Small intestine (tissue), 7 donors: ENCODE measurements at regions not wholly inside any gene's neighbourhood (a gene's known extent, or its start where the extent isn't known, plus 50 kb on each side); places are given as distances from the start of the nearest gene placed in this dataset.

Source experiments
- DNase-seq, 2 donors: peaks; one replicate each; pipeline versions ENCODE4 v3.0.0 to v3.0.0-alpha.2; 2013
- FAIRE-seq: peaks from 2 replicates; lab custom pipeline; 2012; peaks lifted over from hg19 to GRCh38; lab: Jason Lieb, UNC
- H3K27ac ChIP-seq, 3 donors: one replicate each; pipeline ENCODE4 v1.5.1; 2013; ENCODE audit warnings: low read length in 2 of 3, mild to moderate bottlenecking in 2 of 3, control low read depth in 1 of 3, inconsistent platforms in 1 of 3, low read depth in 1 of 3, moderate library complexity in 1 of 3
- H3K27me3 ChIP-seq, 3 donors: one replicate each; pipeline ENCODE4 v1.6.1; 2013; ENCODE audit warnings: low read length in 3 of 3, inconsistent platforms in 1 of 3; ENCODE audit not compliant: control insufficient read depth in 3 of 3, insufficient read depth in 3 of 3
- H3K36me3 ChIP-seq, 3 donors: one replicate each; pipeline ENCODE4 v1.6.1; 2013; ENCODE audit warnings: low read length in 3 of 3, inconsistent platforms in 1 of 3, low read depth in 1 of 3, mild to moderate bottlenecking in 1 of 3, moderate library complexity in 1 of 3; ENCODE audit not compliant: control insufficient read depth in 3 of 3, insufficient read depth in 2 of 3
- H3K4me1 ChIP-seq, 3 donors: one replicate each; pipeline ENCODE4 v1.6.1; 2013; ENCODE audit warnings: low read length in 2 of 3, inconsistent platforms in 1 of 3, low read depth in 1 of 3, mild to moderate bottlenecking in 1 of 3, moderate library complexity in 1 of 3; ENCODE audit not compliant: control insufficient read depth in 3 of 3, insufficient read depth in 2 of 3
- H3K4me3 ChIP-seq, 3 donors: one replicate each; pipeline ENCODE4 v1.5.1; 2013; ENCODE audit warnings: low read length in 3 of 3, control low read depth in 1 of 3, inconsistent platforms in 1 of 3, low read depth in 1 of 3, mild to moderate bottlenecking in 1 of 3, moderate library complexity in 1 of 3
- H3K9me3 ChIP-seq, 2 donors: one replicate each; pipeline ENCODE4 v1.6.1; 2013; ENCODE audit warnings: low read depth in 1 of 2, low read length in 1 of 2; ENCODE audit not compliant: control insufficient read depth in 2 of 2, insufficient read depth in 1 of 2
- WGBS, 3 donors: extraction: QIAGEN DNeasy Blood & Tissue Kit; methylation state at CpG; one replicate each; pipeline ENCODE4 v1.1.7; 2013; 5-methylcytosine and 5-hydroxymethylcytosine counted together
- donor health status: healthy with polysubstance abuse.
- donor health status: control.
- donor health status: control.
- donor health status: Bipolar disorder and iron deficiency.
- donor health status: healthy.

- 90 to 93% (median 91%) methylated on average over 6 of the region's 6 CpGs for WGBS, 3 donors
- FAIRE-seq (no peak), DNase-seq (no peak)
- Histone ChIP-seq H3K4me1 (peaks cover 0 to 8% (median 0%) of the 10 kb centered on the region in 3 donors), H3K4me3 (no peak overlapping the region), H3K9me3 (peaks cover 0 to 10% of the 10 kb centered on the region in 2 donors), H3K27me3 (no peaks in the 10 kb centered on the region), H3K27ac (no peak overlapping the region), H3K36me3 (no peaks in the 10 kb centered on the region)
These were observed 72.7 kb upstream of the WNT11 start for GRCh38 chr11:76279038-76279437.

GRCh38 chr11:76278526-76278925, 72.2 kb upstream of the WNT11 start:
- WGBS, 3 donors: 93 to 97% (median 93%) methylated on average over 4 of the region's 4 CpGs
- DNase-seq: no peak
- H3K36me3 ChIP-seq: no peaks in the 10 kb centered on the region
- H3K27ac ChIP-seq: no peak overlapping the region
- FAIRE-seq: no peak
- H3K4me3 ChIP-seq: no peak overlapping the region
- H3K27me3 ChIP-seq: no peaks in the 10 kb centered on the region
- H3K4me1 ChIP-seq: peaks cover 0 to 8% (median 0%) of the 10 kb centered on the region in 3 donors
- peaks cover 0 to 15% of the 10 kb centered on the region in 2 donors for H3K9me3 ChIP-seq

- Histone ChIP-seq H3K4me3 (no peak overlapping the region), H3K9me3 (peaks cover 0 to 15% of the 10 kb centered on the region in 2 donors), H3K27me3 (no peaks in the 10 kb centered on the region), H3K4me1 (peaks cover 0 to 8% (median 0%) of the 10 kb centered on the region in 3 donors), H3K36me3 (no peaks in the 10 kb centered on the region), H3K27ac (no peak overlapping the region)
- DNase-seq (no peak), FAIRE-seq (no peak)
- WGBS, 3 donors: 84 to 88% (median 87%) methylated on average over 25 of the region's 25 CpGs
These were observed 71.2 kb upstream of the WNT11 start for GRCh38 chr11:76277298-76278175.

GRCh38 chr11:76276781-76277155, 70.5 kb upstream of the WNT11 start:
- H3K4me1 ChIP-seq: peaks cover 0 to 8% (median 0%) of the 10 kb centered on the region in 3 donors
- FAIRE-seq (no peak), DNase-seq (no peak)
- H3K9me3 ChIP-seq: peaks cover 0 to 15% of the 10 kb centered on the region in 2 donors
- H3K36me3 ChIP-seq: no peaks in the 10 kb centered on the region
- H3K27me3 ChIP-seq: no peaks in the 10 kb centered on the region
- no peak overlapping the region for H3K27ac ChIP-seq
- H3K4me3 ChIP-seq: no peak overlapping the region
- 90 to 96% (median 95%) methylated on average over 4 of the region's 4 CpGs for WGBS, 3 donors

GRCh38 chr11:76276046-76276780, 69.9 kb upstream of the WNT11 start:
- H3K9me3 ChIP-seq: peaks cover 0 to 15% of the 10 kb centered on the region in 2 donors
- 43 to 66% (median 53%) methylated on average over 9 of the region's 9 CpGs for WGBS, 3 donors
- H3K4me1 ChIP-seq: peaks cover 0 to 8% (median 0%) of the 10 kb centered on the region in 3 donors
- H3K27ac ChIP-seq: no peak overlapping the region
- DNase-seq (peak; percentile 9 to 50), FAIRE-seq (no peak)
- no peaks in the 10 kb centered on the region for H3K36me3 ChIP-seq
- H3K4me3 ChIP-seq: no peak overlapping the region
- H3K27me3 ChIP-seq: no peaks in the 10 kb centered on the region

GRCh38 chr11:76275446-76275845, 69.1 kb upstream of the WNT11 start:
- no peaks in the 10 kb centered on the region for H3K27me3 ChIP-seq
- peaks cover 0 to 15% of the 10 kb centered on the region in 2 donors for H3K9me3 ChIP-seq
- no peak overlapping the region for H3K4me3 ChIP-seq
- 88 to 97% (median 95%) methylated on average over 7 of the region's 7 CpGs for WGBS, 3 donors
- H3K36me3 ChIP-seq: no peaks in the 10 kb centered on the region
- DNase-seq (no peak), FAIRE-seq (no peak)
- H3K4me1 ChIP-seq: peaks cover 0 to 8% (median 0%) of the 10 kb centered on the region in 3 donors
- H3K27ac ChIP-seq: no peak overlapping the region

- no peak for FAIRE-seq
- Histone ChIP-seq H3K27ac (no peak overlapping the region), H3K36me3 (no peaks in the 10 kb centered on the region), H3K27me3 (no peaks in the 10 kb centered on the region), H3K9me3 (peaks cover 0 to 15% of the 10 kb centered on the region in 2 donors), H3K4me3 (no peak overlapping the region), H3K4me1 (peaks cover 0 to 5% (median 0%) of the 10 kb centered on the region in 3 donors)
- DNase-seq: no peak
- WGBS, 3 donors: 83 to 87% (median 86%) methylated on average over 9 of the region's 9 CpGs
These were observed 64.8 kb upstream of the WNT11 start for GRCh38 chr11:76271068-76271467.

- DNase-seq: peak in 1 of 2 donors; percentile 56
- H3K27ac ChIP-seq: no peak overlapping the region
- WGBS, 3 donors: 16 to 30% (median 18%) methylated on average over 1 of the region's 1 CpG
- H3K4me3 ChIP-seq: no peak overlapping the region
- peaks cover 0 to 15% of the 10 kb centered on the region in 2 donors for H3K9me3 ChIP-seq
- no peaks in the 10 kb centered on the region for H3K36me3 ChIP-seq
- FAIRE-seq: no peak
- H3K27me3 ChIP-seq: no peaks in the 10 kb centered on the region
- peaks cover 0 to 5% (median 0%) of the 10 kb centered on the region in 3 donors for H3K4me1 ChIP-seq
These were observed 64.1 kb upstream of the WNT11 start for GRCh38 chr11:76270389-76270788.
